ENCODE measurements at regions not wholly inside any gene's neighbourhood (a gene's known extent, or its start where the extent isn't known, plus 50 kb on each side); places are given as distances from the start of the nearest gene placed in this dataset.

DNA sequence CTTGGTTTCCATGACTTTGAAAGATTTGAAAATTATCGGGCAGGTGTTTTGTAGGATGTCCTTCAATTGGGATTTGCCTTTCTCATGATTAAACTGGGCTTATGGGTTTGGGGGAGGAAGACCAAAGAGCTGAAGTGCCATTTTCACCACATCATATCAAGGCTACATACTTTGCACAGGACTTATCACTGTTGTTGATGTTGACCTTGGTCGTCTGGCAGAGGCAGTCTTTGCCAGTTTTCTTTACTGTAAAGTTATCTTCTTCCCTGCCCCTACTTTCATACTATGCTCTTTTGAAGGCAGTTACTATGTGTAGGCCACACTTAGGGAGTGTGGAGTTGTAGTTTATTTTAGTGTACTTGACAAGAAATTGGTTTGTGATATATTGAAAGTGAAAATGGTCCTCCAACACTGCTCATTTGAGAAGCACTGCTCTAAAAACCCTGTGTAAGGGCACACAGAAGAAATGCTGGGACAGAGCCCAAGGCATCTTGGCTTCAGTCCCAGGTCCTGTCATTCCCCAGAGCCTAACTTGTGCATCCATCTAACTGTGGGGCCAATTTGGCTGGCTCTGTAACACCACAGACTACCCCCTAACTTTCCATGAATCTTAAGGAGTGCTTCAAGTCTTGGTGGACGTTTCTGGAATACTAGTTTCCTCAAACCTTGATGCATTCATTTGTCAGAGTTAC lies 384.9 kb downstream of the KCNRG start:
- Mint-ChIP-seq H3K36me3 (ENCODE audit: low read depth) (peaks cover 30% of the 10 kb centered on the region), H3K27ac (no peak overlapping the region), H3K9me3 (peaks cover 21% of the 10 kb centered on the region), H3K27me3 (ENCODE audit: low read depth, poor library complexity) (peaks cover under 1% of the 10 kb centered on the region), H3K4me1 (peaks cover 13% of the 10 kb centered on the region), H3K4me3 (no peak overlapping the region)
- TF ChIP-seq, protein P1, sequence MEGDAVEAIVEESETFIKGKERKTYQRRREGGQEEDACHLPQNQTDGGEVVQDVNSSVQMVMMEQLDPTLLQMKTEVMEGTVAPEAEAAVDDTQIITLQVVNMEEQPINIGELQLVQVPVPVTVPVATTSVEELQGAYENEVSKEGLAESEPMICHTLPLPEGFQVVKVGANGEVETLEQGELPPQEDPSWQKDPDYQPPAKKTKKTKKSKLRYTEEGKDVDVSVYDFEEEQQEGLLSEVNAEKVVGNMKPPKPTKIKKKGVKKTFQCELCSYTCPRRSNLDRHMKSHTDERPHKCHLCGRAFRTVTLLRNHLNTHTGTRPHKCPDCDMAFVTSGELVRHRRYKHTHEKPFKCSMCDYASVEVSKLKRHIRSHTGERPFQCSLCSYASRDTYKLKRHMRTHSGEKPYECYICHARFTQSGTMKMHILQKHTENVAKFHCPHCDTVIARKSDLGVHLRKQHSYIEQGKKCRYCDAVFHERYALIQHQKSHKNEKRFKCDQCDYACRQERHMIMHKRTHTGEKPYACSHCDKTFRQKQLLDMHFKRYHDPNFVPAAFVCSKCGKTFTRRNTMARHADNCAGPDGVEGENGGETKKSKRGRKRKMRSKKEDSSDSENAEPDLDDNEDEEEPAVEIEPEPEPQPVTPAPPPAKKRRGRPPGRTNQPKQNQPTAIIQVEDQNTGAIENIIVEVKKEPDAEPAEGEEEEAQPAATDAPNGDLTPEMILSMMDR (IDR thresholded peaks at IDR 0.05) = no peak
- no peak for DNase-seq

DNA sequence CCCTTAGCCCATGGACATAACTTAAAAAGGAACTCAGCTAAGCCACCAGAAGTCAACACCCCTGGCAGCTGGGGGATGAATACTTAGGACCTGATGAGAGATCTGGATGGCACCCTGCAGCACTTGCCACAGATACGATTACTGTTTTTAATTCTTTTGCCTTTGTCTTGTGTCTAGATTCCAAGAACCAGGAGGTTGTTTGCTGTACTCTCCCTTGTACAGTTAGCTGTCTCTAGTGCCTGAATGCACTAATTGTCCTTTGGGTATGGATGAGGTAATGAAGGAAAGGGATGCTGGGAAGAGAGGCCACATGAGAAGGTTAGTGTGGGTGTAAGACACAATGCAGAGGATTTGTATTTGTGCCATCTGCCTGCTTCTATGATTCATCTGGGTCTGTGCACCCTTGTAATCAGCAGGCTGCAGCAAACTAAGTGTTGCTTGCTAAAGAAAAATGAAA lies 385.8 kb downstream of the KCNRG start:
- Mint-ChIP-seq H3K4me1 (peaks cover 16% of the 10 kb centered on the region), H3K4me3 (no peak overlapping the region), H3K9me3 (peaks cover 18% of the 10 kb centered on the region), H3K36me3 (ENCODE audit: low read depth) (peaks cover 30% of the 10 kb centered on the region), H3K27ac (no peak overlapping the region), H3K27me3 (ENCODE audit: low read depth, poor library complexity) (peaks cover 3% of the 10 kb centered on the region)
- DNase-seq = no peak
- TF ChIP-seq, protein P1 (IDR thresholded peaks at IDR 0.05) = no peak

DNA sequence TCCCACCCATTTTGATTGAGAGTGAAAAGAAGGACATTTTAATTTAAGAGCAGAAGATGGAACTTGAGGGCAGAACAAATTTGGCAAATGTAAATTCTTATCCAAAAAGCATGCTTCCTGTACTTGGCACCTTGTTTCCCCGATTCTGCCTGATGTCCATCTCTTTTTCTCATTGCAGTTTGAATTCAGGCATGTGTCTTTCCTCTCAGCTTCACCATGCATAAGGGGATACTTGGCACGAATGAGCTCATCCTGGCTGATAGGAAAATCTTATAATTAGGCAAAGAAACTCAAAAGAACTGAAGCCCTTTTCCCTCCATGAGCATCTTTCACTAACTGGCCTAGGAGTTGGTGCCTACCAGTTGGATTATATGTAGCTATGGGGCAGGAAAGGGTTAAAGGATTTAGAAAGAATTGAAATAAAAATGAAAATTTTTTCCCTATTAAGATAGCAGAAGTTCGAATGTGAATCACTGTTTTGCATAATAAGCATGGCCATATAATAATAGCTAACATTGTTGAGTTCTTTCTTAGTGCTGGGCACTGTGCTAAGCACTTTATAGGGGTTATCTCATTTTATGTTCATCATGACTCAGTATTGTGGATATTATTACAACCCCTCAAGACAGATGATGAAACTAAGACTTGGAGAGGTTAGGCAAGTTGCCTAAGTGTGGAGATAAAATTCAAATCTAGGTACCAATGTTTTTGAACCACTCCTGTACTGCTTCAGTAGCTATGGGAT lies 386.6 kb downstream of the KCNRG start:
- H3K4me1 Mint-ChIP-seq = peaks cover 24% of the 10 kb centered on the region

DNA sequence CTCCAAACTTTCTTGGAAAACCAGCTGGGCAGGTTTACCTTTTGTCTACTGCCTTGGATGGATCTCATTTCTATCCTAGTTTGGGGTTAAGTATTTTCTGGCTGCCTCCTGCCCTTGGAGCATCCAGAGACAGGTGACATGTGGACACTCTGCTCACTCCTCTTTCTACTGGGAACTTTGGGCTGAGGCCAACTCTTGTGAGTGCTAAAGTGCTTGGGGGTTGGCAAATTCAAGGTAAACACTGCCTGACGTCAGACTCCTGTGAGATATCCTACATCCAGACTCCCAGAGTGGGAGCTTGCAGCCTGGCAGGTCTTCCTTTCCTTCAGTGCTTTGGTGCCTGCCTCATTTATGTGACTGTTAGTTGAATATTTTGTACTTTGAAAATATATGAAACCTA lies 388.1 kb downstream of the KCNRG start:
- TF ChIP-seq, protein P1 (IDR thresholded peaks at IDR 0.05) = no peak
- Mint-ChIP-seq H3K27me3 (ENCODE audit: low read depth, poor library complexity) (peaks cover 3% of the 10 kb centered on the region), H3K27ac (no peak overlapping the region), H3K9me3 (peaks cover 5% of the 10 kb centered on the region), H3K4me1 (peaks cover 32% of the 10 kb centered on the region), H3K36me3 (ENCODE audit: low read depth) (peaks cover 20% of the 10 kb centered on the region), H3K4me3 (no peak overlapping the region)
- no peak for DNase-seq

More for the DNA sequence above, 386.6 kb downstream of the KCNRG start:
- TF ChIP-seq, protein P1 (IDR thresholded peaks at IDR 0.05) = no peak
- Mint-ChIP-seq H3K4me3 (no peak overlapping the region), H3K27ac (no peak overlapping the region), H3K36me3 (ENCODE audit: low read depth) (peaks cover 30% of the 10 kb centered on the region), H3K27me3 (ENCODE audit: low read depth, poor library complexity) (peaks cover 3% of the 10 kb centered on the region), H3K9me3 (peaks cover 16% of the 10 kb centered on the region)
- DNase-seq = no peak

DNA sequence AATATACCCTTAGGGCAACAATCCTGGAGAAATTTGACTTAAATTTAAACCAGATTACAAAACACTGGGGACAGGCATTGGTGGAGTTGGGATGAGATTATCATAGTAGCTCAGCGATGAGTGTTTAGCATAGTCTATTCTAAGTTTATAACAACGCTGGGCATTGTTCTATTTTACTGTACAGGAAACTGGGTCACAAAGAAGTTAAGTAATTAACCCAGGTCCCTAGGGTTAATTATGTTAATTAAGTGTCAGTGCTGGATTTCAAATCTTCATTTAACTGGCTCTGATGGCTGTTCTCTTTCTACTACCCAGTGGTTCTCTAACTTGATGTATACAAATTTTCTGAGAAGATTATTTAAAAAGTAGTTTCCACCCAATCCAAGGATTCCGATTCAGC lies 388.9 kb downstream of the KCNRG start:
- TF ChIP-seq, protein P1 (IDR thresholded peaks at IDR 0.05) = no peak
- Mint-ChIP-seq H3K27ac (no peak overlapping the region), H3K36me3 (ENCODE audit: low read depth) (peaks cover 14% of the 10 kb centered on the region), H3K9me3 (no peaks in the 10 kb centered on the region), H3K27me3 (ENCODE audit: low read depth, poor library complexity) (peaks cover 3% of the 10 kb centered on the region), H3K4me1 (peaks cover 32% of the 10 kb centered on the region), H3K4me3 (no peak overlapping the region)
- no peak for DNase-seq

Data from nephron progenitor cell (in vitro differentiated cells).